ENCODE measurements at regions not wholly inside any gene's neighbourhood (a gene's known extent, or its start where the extent isn't known, plus 50 kb on each side); places are given as distances from the start of the nearest gene placed in this dataset.

GRCh38 chr13:105450784-105451183 is 1084.7 kb downstream of the EFNB2 start:
- no peak for DNase-seq (ENCODE audit: insufficient read length)
- TF ChIP-seq POLR2A (IDR thresholded peaks at IDR 0.05; ENCODE audit: low read depth, low read length) (no peak), POLR2AphosphoS5 (IDR thresholded peaks at IDR 0.05; ENCODE audit: low read depth, low read length) (no peak), TAF1 (IDR thresholded peaks at IDR 0.05; ENCODE audit: borderline replicate concordance, low read depth, low read length) (no peak)
- no peak for FAIRE-seq

DNA sequence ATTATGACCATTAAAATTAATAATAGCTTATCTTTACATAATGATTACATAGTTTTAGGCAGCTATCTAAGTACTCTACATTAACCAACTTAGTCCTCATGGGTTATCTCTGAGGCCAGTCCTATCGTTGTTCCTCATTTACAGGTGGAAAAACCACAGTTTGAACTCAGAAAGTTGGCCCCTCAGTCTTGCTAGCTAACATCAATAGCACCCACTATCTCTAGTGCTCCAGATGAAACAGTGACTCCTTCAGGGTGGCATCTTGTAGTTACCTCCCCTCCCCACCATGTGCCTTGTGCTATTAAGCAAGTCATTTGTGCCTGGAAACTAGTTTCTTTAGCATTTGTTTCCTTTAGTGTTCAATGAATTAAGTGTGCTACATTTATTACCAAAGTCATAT is 1086.7 kb downstream of the EFNB2 start:
- no peak for DNase-seq (ENCODE audit: insufficient read length)
- FAIRE-seq = no peak
- TF ChIP-seq POLR2A (IDR thresholded peaks at IDR 0.05; ENCODE audit: low read depth, low read length) (no peak), TAF1 (IDR thresholded peaks at IDR 0.05; ENCODE audit: borderline replicate concordance, low read depth, low read length) (no peak), POLR2AphosphoS5 (IDR thresholded peaks at IDR 0.05; ENCODE audit: low read depth, low read length) (no peak)

GRCh38 chr13:105446197-105446596 is 1089.3 kb downstream of the EFNB2 start:
- no peak for FAIRE-seq
- DNase-seq (ENCODE audit: insufficient read length) = no peak
- no peak for TF ChIP-seq TAF1 (IDR thresholded peaks at IDR 0.05; ENCODE audit: borderline replicate concordance, low read depth, low read length)
- TF ChIP-seq POLR2A (IDR thresholded peaks at IDR 0.05; ENCODE audit: low read depth, low read length) = no peak
- TF ChIP-seq POLR2AphosphoS5 (IDR thresholded peaks at IDR 0.05; ENCODE audit: low read depth, low read length) = no peak

DNA sequence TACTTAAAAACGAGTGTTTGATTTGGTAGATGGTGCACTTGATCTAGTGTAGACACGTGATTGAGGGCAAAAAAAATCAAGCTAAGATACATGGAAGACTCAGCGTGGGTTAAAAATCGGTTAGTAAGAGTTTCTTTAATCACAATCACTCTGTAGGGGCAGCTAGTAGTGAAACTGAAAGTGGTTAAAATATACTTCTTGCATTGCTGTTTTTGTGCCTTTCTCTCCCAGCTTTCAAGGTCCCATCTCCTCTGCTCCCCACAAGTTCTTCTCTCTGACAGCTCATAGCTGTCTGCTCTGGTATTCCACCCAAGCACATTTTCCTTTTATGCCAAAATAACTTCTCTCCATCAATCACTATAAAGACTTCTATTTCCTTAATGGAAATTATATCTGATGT is 1089.7 kb downstream of the EFNB2 start:
- FAIRE-seq = no peak
- no peak for TF ChIP-seq POLR2A (IDR thresholded peaks at IDR 0.05; ENCODE audit: low read depth, low read length)
- TF ChIP-seq TAF1 (IDR thresholded peaks at IDR 0.05; ENCODE audit: borderline replicate concordance, low read depth, low read length) = no peak
- TF ChIP-seq POLR2AphosphoS5 (IDR thresholded peaks at IDR 0.05; ENCODE audit: low read depth, low read length) = no peak
- no peak for DNase-seq (ENCODE audit: insufficient read length)

- FAIRE-seq (no peak), DNase-seq (ENCODE audit: insufficient read length) (no peak)
- no peak for TF ChIP-seq POLR2A (IDR thresholded peaks at IDR 0.05; ENCODE audit: low read depth, low read length)
- TF ChIP-seq POLR2AphosphoS5 (IDR thresholded peaks at IDR 0.05; ENCODE audit: low read depth, low read length) = no peak
- TF ChIP-seq TAF1 (IDR thresholded peaks at IDR 0.05; ENCODE audit: borderline replicate concordance, low read depth, low read length) = no peak
Observed at GRCh38 chr13:105442949-105443699, 1092.3 kb downstream of the EFNB2 start.

DNA sequence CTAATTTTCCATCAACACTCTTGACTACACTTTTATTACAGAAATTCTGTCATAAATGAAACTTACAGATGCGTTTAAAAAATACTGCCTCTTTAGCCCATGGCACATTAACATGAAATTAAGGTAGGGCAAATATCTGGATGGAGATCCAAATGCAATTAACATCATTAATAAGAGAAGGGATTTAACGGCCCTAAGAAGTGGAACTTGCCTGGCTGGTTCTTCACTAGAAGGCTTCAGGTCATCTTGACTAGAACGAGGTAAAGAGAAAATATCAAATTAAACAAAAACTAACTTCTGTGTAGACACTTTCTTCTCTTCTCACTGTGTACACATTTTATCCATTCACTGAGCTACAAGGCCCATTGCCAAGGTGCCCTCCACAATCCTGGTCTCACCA is 1093.4 kb downstream of the EFNB2 start:
- TF ChIP-seq POLR2A (IDR thresholded peaks at IDR 0.05; ENCODE audit: low read depth, low read length) (no peak), POLR2AphosphoS5 (IDR thresholded peaks at IDR 0.05; ENCODE audit: low read depth, low read length) (no peak), TAF1 (IDR thresholded peaks at IDR 0.05; ENCODE audit: borderline replicate concordance, low read depth, low read length) (no peak)
- DNase-seq (ENCODE audit: insufficient read length) = no peak

DNA sequence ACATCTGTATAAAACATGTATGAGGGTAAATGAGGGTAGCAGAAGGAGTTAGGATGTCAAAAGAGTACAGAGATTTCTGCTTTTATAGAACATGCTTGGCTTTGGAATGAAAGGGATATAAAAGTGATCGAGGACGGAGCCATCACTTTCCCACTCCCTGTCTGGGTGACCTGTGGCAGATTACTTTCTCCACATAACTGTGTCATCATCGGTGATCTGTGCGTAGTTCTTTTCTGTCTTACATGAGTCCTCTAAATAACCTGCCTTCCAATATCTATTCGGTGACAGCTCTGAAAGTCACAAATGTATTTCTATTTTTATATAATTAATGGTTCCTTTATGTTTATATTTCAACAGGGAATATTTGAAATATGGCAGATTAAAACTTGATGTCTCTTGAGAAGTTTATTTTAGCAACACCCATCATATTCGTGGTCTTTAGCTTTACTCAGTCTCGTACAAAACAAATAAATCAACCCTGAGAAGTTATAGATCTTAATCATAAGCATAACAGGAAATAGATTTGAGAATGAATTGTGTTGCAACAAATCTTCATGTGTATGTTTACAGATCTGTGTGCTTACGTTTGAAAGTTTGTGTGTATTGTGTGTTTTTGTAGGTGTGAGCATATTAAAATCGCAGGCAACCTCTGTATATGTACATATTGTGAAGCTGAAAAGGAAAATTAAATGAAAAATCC is 1094.3 kb downstream of the EFNB2 start:
- TF ChIP-seq POLR2A (IDR thresholded peaks at IDR 0.05; ENCODE audit: low read depth, low read length) (no peak), TAF1 (IDR thresholded peaks at IDR 0.05; ENCODE audit: borderline replicate concordance, low read depth, low read length) (no peak), POLR2AphosphoS5 (IDR thresholded peaks at IDR 0.05; ENCODE audit: low read depth, low read length) (no peak)
- DNase-seq (ENCODE audit: insufficient read length) = no peak
- no peak for FAIRE-seq

More for the DNA sequence above, 1093.4 kb downstream of the EFNB2 start:
- FAIRE-seq = no peak

- DNase-seq (ENCODE audit: insufficient read length) (no peak), FAIRE-seq (no peak)
- TF ChIP-seq POLR2AphosphoS5 (IDR thresholded peaks at IDR 0.05; ENCODE audit: low read depth, low read length) = no peak
- TF ChIP-seq POLR2A (IDR thresholded peaks at IDR 0.05; ENCODE audit: low read depth, low read length) = no peak
Observed at GRCh38 chr13:105436943-105437342, 1098.5 kb downstream of the EFNB2 start.

DNA sequence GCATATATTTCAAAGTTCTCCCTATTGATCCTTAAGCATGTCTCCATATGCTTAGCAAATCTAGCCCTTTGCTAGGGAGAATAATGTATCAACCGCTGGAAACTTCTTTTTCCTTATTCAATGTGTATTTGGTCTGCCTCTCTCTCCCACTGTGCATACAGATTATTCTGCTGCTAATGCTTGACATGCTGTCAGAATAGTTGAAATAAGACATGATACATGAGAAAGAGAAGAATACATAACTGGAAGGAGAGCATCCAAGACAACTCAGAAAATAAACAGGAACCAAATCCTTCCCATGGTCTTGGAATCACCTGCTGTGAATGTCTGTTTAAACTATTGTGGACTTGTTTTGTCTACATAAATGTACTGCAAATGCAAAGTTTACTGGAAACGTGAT is 1103.0 kb downstream of the EFNB2 start:
- DNase-seq (ENCODE audit: insufficient read length) = no peak
- no peak for FAIRE-seq
- TF ChIP-seq POLR2AphosphoS5 (IDR thresholded peaks at IDR 0.05; ENCODE audit: low read depth, low read length) (no peak), TAF1 (IDR thresholded peaks at IDR 0.05; ENCODE audit: borderline replicate concordance, low read depth, low read length) (no peak), POLR2A (IDR thresholded peaks at IDR 0.05; ENCODE audit: low read depth, low read length) (no peak)

- FAIRE-seq (no peak), DNase-seq (ENCODE audit: insufficient read length) (no peak)
- TF ChIP-seq TAF1 (IDR thresholded peaks at IDR 0.05; ENCODE audit: borderline replicate concordance, low read depth, low read length) (no peak), POLR2A (IDR thresholded peaks at IDR 0.05; ENCODE audit: low read depth, low read length) (no peak), POLR2AphosphoS5 (IDR thresholded peaks at IDR 0.05; ENCODE audit: low read depth, low read length) (no peak)
Observed at GRCh38 chr13:105428811-105429210, 1106.7 kb downstream of the EFNB2 start.

DNA sequence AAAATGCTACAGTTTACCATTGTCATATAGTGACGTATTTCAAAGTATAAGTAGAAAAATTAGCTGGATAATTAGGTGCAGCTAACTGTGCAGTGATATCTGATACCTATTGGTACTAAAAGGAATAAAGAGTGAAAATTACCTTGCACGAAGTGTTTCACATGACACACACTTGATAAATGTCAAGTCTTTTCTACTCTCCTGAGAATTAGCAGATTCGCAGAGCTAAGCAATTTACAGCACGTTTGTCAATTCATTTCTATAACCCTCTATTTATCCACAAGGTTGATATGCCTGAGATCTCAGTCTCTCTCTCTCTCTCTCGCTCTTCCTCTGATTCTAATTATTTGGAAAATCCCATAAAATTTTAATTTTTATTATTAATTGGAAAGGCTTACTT is 1109.0 kb downstream of the EFNB2 start:
- TF ChIP-seq POLR2AphosphoS5 (IDR thresholded peaks at IDR 0.05; ENCODE audit: low read depth, low read length) (no peak), TAF1 (IDR thresholded peaks at IDR 0.05; ENCODE audit: borderline replicate concordance, low read depth, low read length) (no peak), POLR2A (IDR thresholded peaks at IDR 0.05; ENCODE audit: low read depth, low read length) (no peak)
- FAIRE-seq = no peak

DNA sequence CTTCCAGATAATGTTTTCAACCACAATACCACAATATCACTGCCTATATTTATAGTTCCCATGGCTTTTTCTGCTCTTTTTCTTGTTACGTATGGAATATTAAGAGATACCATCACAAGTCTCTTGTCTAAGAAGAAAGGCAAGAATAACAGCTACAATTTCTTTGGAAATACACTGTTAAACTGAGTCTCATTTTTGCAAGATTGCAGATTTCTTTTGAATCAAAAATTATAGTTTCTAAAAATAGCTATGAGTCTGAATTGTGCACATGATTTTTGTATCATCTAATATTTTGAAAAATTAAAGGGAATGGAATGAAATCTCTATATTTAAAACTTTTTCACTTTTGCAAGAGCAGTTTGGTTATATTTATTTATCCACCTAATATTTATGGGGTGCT is 1120.8 kb downstream of the EFNB2 start:
- FAIRE-seq (no peak), DNase-seq (ENCODE audit: insufficient read length) (no peak)
- TF ChIP-seq POLR2A (IDR thresholded peaks at IDR 0.05; ENCODE audit: low read depth, low read length) (no peak), POLR2AphosphoS5 (IDR thresholded peaks at IDR 0.05; ENCODE audit: low read depth, low read length) (no peak), TAF1 (IDR thresholded peaks at IDR 0.05; ENCODE audit: borderline replicate concordance, low read depth, low read length) (no peak)

More for the DNA sequence above, 1109.0 kb downstream of the EFNB2 start:
- DNase-seq (ENCODE audit: insufficient read length) = no peak

All from GM12892 (cell line).